Mesendoderm (in vitro differentiated cells): ENCODE measurements at regions not wholly inside any gene's neighbourhood (a gene's known extent, or its start where the extent isn't known, plus 50 kb on each side); places are given as distances from the start of the nearest gene placed in this dataset.

Source experiments
- DNase-seq: peaks from one replicate; pipeline ENCODE4 v3.0.0; 2013
- H2AK5ac ChIP-seq: 2 replicates; pipeline ENCODE4 v1.6.1; 2013; ENCODE audit warnings: low read length, inconsistent platforms
- H2BK120ac ChIP-seq: 2 replicates; pipeline ENCODE4 v1.6.1; 2013; ENCODE audit warnings: low read depth, mild to moderate bottlenecking, low read length, moderate library complexity, mixed read lengths
- H2BK15ac ChIP-seq: replicated peaks from 2 replicates; pipeline ENCODE4 v1.6.1; 2013; ENCODE audit warnings: low read depth, mild to moderate bottlenecking, moderate library complexity
- H2BK5ac ChIP-seq: 2 replicates; pipeline ENCODE4 v1.6.1; 2013; ENCODE audit warnings: low read length, inconsistent platforms
- H3K18ac ChIP-seq: 2 replicates; pipeline ENCODE4 v1.6.1; 2013; ENCODE audit warnings: mild to moderate bottlenecking, low read length, mixed read lengths
- H3K23ac ChIP-seq: one replicate; pipeline ENCODE4 v1.6.1; 2013; ENCODE audit warnings: low read length
- H3K27ac ChIP-seq: 2 replicates; pipeline ENCODE4 v1.5.1; 2013; ENCODE audit warnings: low read depth, mild to moderate bottlenecking, inconsistent platforms, low read length, moderate library complexity
- H3K27me3 ChIP-seq: 2 replicates; pipeline ENCODE4 v1.6.1; 2013; ENCODE audit warnings: low read length, control low read depth, mild to moderate bottlenecking, inconsistent platforms; ENCODE audit not compliant: insufficient read depth, poor library complexity
- H3K36me3 ChIP-seq: 2 replicates; pipeline ENCODE4 v1.6.1; 2013; ENCODE audit warnings: low read length, inconsistent platforms; ENCODE audit not compliant: control insufficient read depth, insufficient read depth
- H3K4ac ChIP-seq: one replicate; pipeline ENCODE4 v1.6.1; 2013; ENCODE audit warnings: low read depth, mild to moderate bottlenecking, low read length, moderate library complexity
- H3K4me1 ChIP-seq: 2 replicates; pipeline ENCODE4 v1.6.1; 2013; ENCODE audit warnings: low read depth, low read length, inconsistent platforms; ENCODE audit not compliant: control insufficient read depth
- H3K4me2 ChIP-seq: 2 replicates; pipeline ENCODE4 v1.6.1; 2013; ENCODE audit warnings: low read length
- H3K4me3 ChIP-seq: 2 replicates; pipeline ENCODE4 v1.5.1; 2013; ENCODE audit warnings: mild to moderate bottlenecking, low read length
- H3K56ac ChIP-seq: one replicate; pipeline ENCODE4 v1.6.1; 2013; ENCODE audit warnings: low read length
- H3K79me1 ChIP-seq: 2 replicates; pipeline ENCODE4 v1.6.1; 2013; ENCODE audit warnings: low read length, inconsistent platforms
- H3K79me2 ChIP-seq: 2 replicates; pipeline ENCODE4 v1.6.1; 2013; ENCODE audit warnings: mild to moderate bottlenecking, low read length; ENCODE audit not compliant: control insufficient read depth, insufficient read depth
- H3K9ac ChIP-seq: 2 replicates; pipeline ENCODE4 v1.6.1; 2013; ENCODE audit warnings: low read length, inconsistent platforms
- H4K5ac ChIP-seq: one replicate; pipeline ENCODE4 v1.6.1; 2013; ENCODE audit warnings: low read length
- H4K8ac ChIP-seq: one replicate; pipeline ENCODE4 v1.6.1; 2013; ENCODE audit warnings: low read depth, mild to moderate bottlenecking, control low read depth, low read length, moderate library complexity
- WGBS: extraction: QIAGEN DNeasy Blood & Tissue Kit; methylation state at CpG from one replicate; pipeline ENCODE4 v1.1.7; 2013; ENCODE audit warnings: low lambda C conversion rate, missing lambda C conversion rate; ENCODE audit not compliant: insufficient coverage; ENCODE audit errors: extremely low coverage; 5-methylcytosine and 5-hydroxymethylcytosine counted together

- no peak overlapping the region for H3K23ac ChIP-seq
- no peaks in the 10 kb centered on the region for H3K79me1 ChIP-seq
- H3K4me3 ChIP-seq, result no peak overlapping the region
- H3K27me3 ChIP-seq, result no peaks in the 10 kb centered on the region
- no peak overlapping the region for H3K27ac ChIP-seq
- H3K4me1 ChIP-seq, result no peaks in the 10 kb centered on the region
- no peak overlapping the region for H4K5ac ChIP-seq
- DNase-seq, result no peak
- no peak overlapping the region for H2AK5ac ChIP-seq
- no peak overlapping the region for H2BK15ac ChIP-seq
- no peak overlapping the region for H3K18ac ChIP-seq
- no peak overlapping the region for H2BK120ac ChIP-seq
- no CpG with 5 or more reads among the region's 1 CpG for WGBS
- no peak overlapping the region for H3K56ac ChIP-seq
- H2BK5ac ChIP-seq, result no peak overlapping the region
- H3K4ac ChIP-seq, result no peak overlapping the region
- no peak overlapping the region for H3K4me2 ChIP-seq
- no peak overlapping the region for H3K9ac ChIP-seq
- H3K36me3 ChIP-seq, result no peaks in the 10 kb centered on the region
- no peak overlapping the region for H4K8ac ChIP-seq
- H3K79me2 ChIP-seq, result no peaks in the 10 kb centered on the region
Measured at GRCh38 chr7:84800846-84801245, 386.0 kb downstream of the SEMA3D start.

- no peak overlapping the region for H3K9ac ChIP-seq
- no peak overlapping the region for H3K4me3 ChIP-seq
- H2BK5ac ChIP-seq, result no peak overlapping the region
- H3K27me3 ChIP-seq, result no peaks in the 10 kb centered on the region
- no peaks in the 10 kb centered on the region for H3K4me1 ChIP-seq
- H3K79me1 ChIP-seq, result no peaks in the 10 kb centered on the region
- no peak overlapping the region for H3K4ac ChIP-seq
- no peak overlapping the region for H3K4me2 ChIP-seq
- no peaks in the 10 kb centered on the region for H3K36me3 ChIP-seq
- H2BK15ac ChIP-seq, result no peak overlapping the region
- no peak overlapping the region for H3K18ac ChIP-seq
- H4K8ac ChIP-seq, result no peak overlapping the region
- H2AK5ac ChIP-seq, result no peak overlapping the region
- H4K5ac ChIP-seq, result no peak overlapping the region
- no peak overlapping the region for H2BK120ac ChIP-seq
- no CpG with 5 or more reads among the region's 4 CpGs for WGBS
- no peaks in the 10 kb centered on the region for H3K79me2 ChIP-seq
- H3K23ac ChIP-seq, result no peak overlapping the region
- H3K27ac ChIP-seq, result no peak overlapping the region
- H3K56ac ChIP-seq, result no peak overlapping the region
- DNase-seq, result no peak
Measured at GRCh38 chr7:84799106-84799505, 387.8 kb downstream of the SEMA3D start.

- no peak overlapping the region for H3K4me3 ChIP-seq
- no peak overlapping the region for H2BK15ac ChIP-seq
- H3K56ac ChIP-seq, result no peak overlapping the region
- no peak overlapping the region for H2BK5ac ChIP-seq
- no peak for DNase-seq
- H3K23ac ChIP-seq, result no peak overlapping the region
- no peaks in the 10 kb centered on the region for H3K27me3 ChIP-seq
- no peak overlapping the region for H3K4ac ChIP-seq
- H2BK120ac ChIP-seq, result no peak overlapping the region
- H4K5ac ChIP-seq, result no peak overlapping the region
- no peak overlapping the region for H2AK5ac ChIP-seq
- no peak overlapping the region for H3K9ac ChIP-seq
- H4K8ac ChIP-seq, result no peak overlapping the region
- WGBS, result 100% methylated on average over 1 of the region's 8 CpGs
- H3K4me2 ChIP-seq, result no peak overlapping the region
- H3K4me1 ChIP-seq, result no peaks in the 10 kb centered on the region
- H3K36me3 ChIP-seq, result no peaks in the 10 kb centered on the region
- H3K18ac ChIP-seq, result no peak overlapping the region
- no peak overlapping the region for H3K27ac ChIP-seq
- no peaks in the 10 kb centered on the region for H3K79me2 ChIP-seq
- no peaks in the 10 kb centered on the region for H3K79me1 ChIP-seq
Measured at GRCh38 chr7:84792231-84792893, 394.5 kb downstream of the SEMA3D start.

GRCh38 chr7:84790882-84791281 is 396.0 kb downstream of the SEMA3D start:
- H3K79me2 ChIP-seq, result no peaks in the 10 kb centered on the region
- H3K56ac ChIP-seq, result no peak overlapping the region
- H2BK5ac ChIP-seq, result no peak overlapping the region
- no peak overlapping the region for H3K4ac ChIP-seq
- no peak overlapping the region for H2AK5ac ChIP-seq
- no peaks in the 10 kb centered on the region for H3K36me3 ChIP-seq
- no peak overlapping the region for H2BK120ac ChIP-seq
- no peaks in the 10 kb centered on the region for H3K79me1 ChIP-seq
- no peak overlapping the region for H3K9ac ChIP-seq
- no peak overlapping the region for H3K23ac ChIP-seq
- H3K27me3 ChIP-seq, result no peaks in the 10 kb centered on the region
- no peak overlapping the region for H3K27ac ChIP-seq
- no peak overlapping the region for H3K4me3 ChIP-seq
- no peak for DNase-seq
- no peak overlapping the region for H2BK15ac ChIP-seq
- no peak overlapping the region for H4K8ac ChIP-seq
- no peak overlapping the region for H3K18ac ChIP-seq
- H4K5ac ChIP-seq, result no peak overlapping the region
- no peaks in the 10 kb centered on the region for H3K4me1 ChIP-seq
- WGBS, result no CpG with 5 or more reads among the region's 2 CpGs
- no peak overlapping the region for H3K4me2 ChIP-seq

GRCh38 chr7:84786073-84786472 is 400.8 kb downstream of the SEMA3D start:
- Histone ChIP-seq H3K27ac (no peak overlapping the region), H3K4me3 (no peak overlapping the region), H4K8ac (no peak overlapping the region), H3K27me3 (no peaks in the 10 kb centered on the region), H2BK15ac (no peak overlapping the region), H3K79me1 (no peaks in the 10 kb centered on the region), H3K56ac (no peak overlapping the region), H3K9ac (no peak overlapping the region), H2BK5ac (no peak overlapping the region), H3K4me1 (no peaks in the 10 kb centered on the region), H3K4me2 (no peak overlapping the region), H2AK5ac (no peak overlapping the region), H3K18ac (no peak overlapping the region), H3K36me3 (no peaks in the 10 kb centered on the region), H4K5ac (no peak overlapping the region), H3K23ac (no peak overlapping the region), H3K79me2 (no peaks in the 10 kb centered on the region), H2BK120ac (no peak overlapping the region), H3K4ac (no peak overlapping the region)
- DNase-seq, result peak; percentile 13
- WGBS, result no CpG with 5 or more reads among the region's 2 CpGs

GRCh38 chr7:84784450-84784849 is 402.4 kb downstream of the SEMA3D start:
- H3K4ac ChIP-seq, result no peak overlapping the region
- H2BK120ac ChIP-seq, result no peak overlapping the region
- H3K79me2 ChIP-seq, result no peaks in the 10 kb centered on the region
- H3K79me1 ChIP-seq, result no peaks in the 10 kb centered on the region
- no CpG with 5 or more reads among the region's 3 CpGs for WGBS
- H3K18ac ChIP-seq, result no peak overlapping the region
- no peak overlapping the region for H3K4me3 ChIP-seq
- no peaks in the 10 kb centered on the region for H3K36me3 ChIP-seq
- no peak overlapping the region for H3K56ac ChIP-seq
- no peaks in the 10 kb centered on the region for H3K4me1 ChIP-seq
- no peak overlapping the region for H3K4me2 ChIP-seq
- H3K27ac ChIP-seq, result no peak overlapping the region
- DNase-seq, result no peak
- H3K27me3 ChIP-seq, result no peaks in the 10 kb centered on the region
- no peak overlapping the region for H4K8ac ChIP-seq
- no peak overlapping the region for H3K23ac ChIP-seq
- no peak overlapping the region for H2BK15ac ChIP-seq
- no peak overlapping the region for H2BK5ac ChIP-seq
- H2AK5ac ChIP-seq, result no peak overlapping the region
- H3K9ac ChIP-seq, result no peak overlapping the region
- H4K5ac ChIP-seq, result no peak overlapping the region
